ENCODE measurements at regions not wholly inside any gene's neighbourhood (a gene's known extent, or its start where the extent isn't known, plus 50 kb on each side); places are given as distances from the start of the nearest gene placed in this dataset.
"Not testable (repeated sequence)": the region's sequence is repeated elsewhere in the genome, so short reads cannot be mapped to it uniquely, and the experiment has no call there.

DNA sequence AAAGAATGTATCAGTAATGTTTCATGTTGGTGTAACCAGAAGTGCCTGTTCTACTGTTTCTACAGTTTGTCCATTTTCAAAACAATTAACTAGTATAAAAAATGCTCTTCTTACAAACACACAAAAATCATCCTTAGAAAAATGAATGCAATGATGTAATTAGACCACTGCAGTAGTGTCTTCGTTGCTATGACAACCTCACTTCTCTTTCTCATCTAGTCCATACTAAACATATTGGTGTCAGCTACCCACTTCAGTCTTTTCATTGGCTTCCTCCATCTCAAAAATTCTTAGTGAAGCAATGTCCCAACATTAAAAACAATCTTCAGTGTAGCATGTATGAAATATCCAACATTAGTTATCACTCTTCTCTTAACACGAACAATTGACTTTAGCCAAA lies 1265.8 kb downstream of the REEP3 start:
- H3K4me1 ChIP-seq, result no peaks in the 10 kb centered on the region
- DNase-seq, result no peak
- WGBS, 2 donors, result 63 to 82% methylated on average over 2 of the region's 2 CpGs
- no peaks in the 10 kb centered on the region for H3K27me3 ChIP-seq
- intact Hi-C loops (cut with DNase I), result no loop called here
- no peak for TF ChIP-seq POLR2AphosphoS5 (IDR thresholded peaks at IDR 0.05)
- TF ChIP-seq EP300 (IDR thresholded peaks at IDR 0.05), result no peak
- no peak for TF ChIP-seq POLR2A (IDR thresholded peaks at IDR 0.05)
- no peak for TF ChIP-seq CTCF (IDR thresholded peaks at IDR 0.05)
- no peak overlapping the region for H3K27ac ChIP-seq
- no peak overlapping the region for H3K4me3 ChIP-seq
- no peaks in the 10 kb centered on the region for H3K36me3 ChIP-seq
- H3K9me3 ChIP-seq, result peaks cover 0 to 3% (median 0%) of the 10 kb centered on the region in 4 donors

DNA sequence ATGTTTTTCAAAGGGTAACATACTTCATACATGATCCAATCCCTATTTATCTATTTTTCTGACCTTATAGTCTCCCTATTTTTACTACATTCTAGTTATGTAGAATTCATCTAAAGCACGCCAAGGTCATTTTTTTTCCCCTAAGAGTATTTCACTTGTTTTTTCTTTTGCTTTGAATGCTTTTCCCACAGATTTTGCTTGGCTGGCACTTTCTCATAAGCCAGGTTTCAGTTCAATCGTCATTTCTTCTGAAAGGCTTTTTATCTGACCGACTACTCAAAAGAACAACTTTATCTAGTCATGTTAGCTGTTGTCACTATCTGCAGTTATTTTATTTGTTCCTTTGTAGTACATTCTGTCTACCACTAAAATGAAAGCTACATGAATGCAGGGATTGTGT lies 1274.6 kb downstream of the REEP3 start:
- H3K36me3 ChIP-seq, result no peaks in the 10 kb centered on the region
- TF ChIP-seq CTCF (IDR thresholded peaks at IDR 0.05) (no peak), EP300 (IDR thresholded peaks at IDR 0.05) (no peak), POLR2AphosphoS5 (IDR thresholded peaks at IDR 0.05) (no peak), POLR2A (IDR thresholded peaks at IDR 0.05) (no peak)
- whole genome bisulfite sequencing, 2 donors, result 78 to 83% methylated on average over 3 of the region's 3 CpGs
- H3K9me3 ChIP-seq, result no peaks in the 10 kb centered on the region
- DNase-seq, result no peak
- H3K27ac ChIP-seq, result no peak overlapping the region
- intact Hi-C loops (cut with DNase I), result no loop called here
- no peak overlapping the region for H3K4me3 ChIP-seq
- no peaks in the 10 kb centered on the region for H3K27me3 ChIP-seq
- no peaks in the 10 kb centered on the region for H3K4me1 ChIP-seq

- 62 to 68% methylated on average over 1 of the region's 1 CpG for WGBS, 2 donors
- intact Hi-C loops (cut with DNase I), result no loop called here
- no peak for DNase-seq
- H3K27me3 ChIP-seq, result no peaks in the 10 kb centered on the region
- no peak overlapping the region for H3K4me3 ChIP-seq
- H3K27ac ChIP-seq, result no peak overlapping the region
- TF ChIP-seq POLR2A (IDR thresholded peaks at IDR 0.05) (no peak), EP300 (IDR thresholded peaks at IDR 0.05) (no peak), POLR2AphosphoS5 (IDR thresholded peaks at IDR 0.05) (no peak), CTCF (IDR thresholded peaks at IDR 0.05) (no peak)
- no peaks in the 10 kb centered on the region for H3K36me3 ChIP-seq
- H3K4me1 ChIP-seq, result no peaks in the 10 kb centered on the region
- H3K9me3 ChIP-seq, result no peaks in the 10 kb centered on the region
Observed at GRCh38 chr10:64798297-64798696, 1277.1 kb downstream of the REEP3 start.

- H3K27me3 ChIP-seq; DNase-seq; H3K36me3 ChIP-seq; H3K4me1 ChIP-seq; H3K4me3 ChIP-seq; H3K27ac ChIP-seq; H3K9me3 ChIP-seq; intact Hi-C loops (cut with DNase I): not testable (repeated sequence)
Observed at GRCh38 chr10:64808233-64808632, 1287.0 kb downstream of the REEP3 start.

- H3K27ac ChIP-seq; intact Hi-C loops (cut with DNase I); DNase-seq; H3K36me3 ChIP-seq; H3K9me3 ChIP-seq; H3K27me3 ChIP-seq; H3K4me3 ChIP-seq; H3K4me1 ChIP-seq: not testable (repeated sequence)
- WGBS, 2 donors, result 49 to 56% methylated on average over 4 of the region's 4 CpGs
Observed at GRCh38 chr10:64810046-64810445, 1288.8 kb downstream of the REEP3 start.

GRCh38 chr10:64813391-64813790 lies 1292.2 kb downstream of the REEP3 start:
- Histone ChIP-seq H3K4me3 (no peak overlapping the region), H3K27me3 (no peaks in the 10 kb centered on the region), H3K9me3 (no peaks in the 10 kb centered on the region), H3K27ac (no peak overlapping the region), H3K4me1 (no peaks in the 10 kb centered on the region), H3K36me3 (no peaks in the 10 kb centered on the region)
- no peak for TF ChIP-seq CTCF (IDR thresholded peaks at IDR 0.05)
- TF ChIP-seq EP300 (IDR thresholded peaks at IDR 0.05), result no peak
- WGBS, 2 donors, result 64 to 69% methylated on average over 2 of the region's 2 CpGs
- intact Hi-C loops (cut with DNase I), result no loop called here
- DNase-seq, result no peak
